Neural cell (in vitro differentiated cells): ENCODE measurements at regions not wholly inside any gene's neighbourhood (a gene's known extent, or its start where the extent isn't known, plus 50 kb on each side); places are given as distances from the start of the nearest gene placed in this dataset.

Experiments used
- H2AFZ ChIP-seq: fragments of 200-600, 300-800 bp; sonication (generic), shearing (Covaris generic); 2 replicates; pipeline ENCODE4 v1.6.0; 2014; ENCODE audit warnings: low read depth, mild to moderate bottlenecking, antibody characterized with exemption, low read length, moderate library complexity
- H3F3A ChIP-seq: fragments of 200-600 bp; shearing (Covaris generic); 2 replicates; pipeline ENCODE4 v1.6.1; 2016; ENCODE audit warnings: mild to moderate bottlenecking, moderate library complexity, mixed read lengths, antibody characterized with exemption, low read length; ENCODE audit not compliant: insufficient read depth, poor library complexity, severe bottlenecking
- H3K27ac ChIP-seq: fragments of 200-600, 300-800 bp; sonication (generic), shearing (Covaris generic); 2 replicates; pipeline ENCODE4 v1.5.1; 2014; ENCODE audit warnings: mild to moderate bottlenecking, low read length, moderate library complexity
- H3K27me3 ChIP-seq: fragments of 300-800, 200-600 bp; sonication (generic), shearing (Covaris generic); 2 replicates; pipeline ENCODE4 v1.6.0; 2014; ENCODE audit warnings: mild to moderate bottlenecking, low read depth, low read length, moderate library complexity; ENCODE audit not compliant: insufficient read depth
- H3K36me3 ChIP-seq: fragments of 300-800, 200-600 bp; sonication (generic), shearing (Covaris generic); 2 replicates; pipeline ENCODE4 v1.5.1; 2014; ENCODE audit warnings: mild to moderate bottlenecking, antibody characterized with exemption, low read length, moderate library complexity; ENCODE audit not compliant: insufficient read depth
- H3K4me2 ChIP-seq: fragments of 300-800, 200-600 bp; sonication (generic), shearing (Covaris generic); 2 replicates; pipeline ENCODE4 v1.6.0; 2014; ENCODE audit warnings: mild to moderate bottlenecking, low read length
- H3K4me3 ChIP-seq: fragments of 300-800, 200-600 bp; sonication (generic), shearing (Covaris generic); 2 replicates; pipeline ENCODE4 v1.5.1; 2014; ENCODE audit warnings: mild to moderate bottlenecking, low read length, moderate library complexity
- H3K79me2 ChIP-seq: fragments of 200-600 bp; shearing (Covaris generic); replicated peaks from 2 replicates; pipeline ENCODE4 v1.6.0; 2014; ENCODE audit warnings: mild to moderate bottlenecking, low read length, moderate library complexity; ENCODE audit not compliant: insufficient read depth
- H3K9ac ChIP-seq: fragments of 300-800, 200-600 bp; sonication (generic), shearing (Covaris generic); 2 replicates; pipeline ENCODE4 v1.6.1; 2016; ENCODE audit warnings: mild to moderate bottlenecking, low read length, mixed read lengths
- H3K9me2 ChIP-seq: fragments of 200-600 bp; shearing (Covaris generic); 2 replicates; pipeline ENCODE4 v1.6.1; 2016; ENCODE audit warnings: mild to moderate bottlenecking, low read length, mixed read lengths; ENCODE audit not compliant: insufficient read depth
- H3K9me3 ChIP-seq: fragments of 200-600, 300-800 bp; sonication (generic), shearing (Covaris generic); 2 replicates; pipeline ENCODE4 v1.6.1; 2016; ENCODE audit warnings: mild to moderate bottlenecking, mixed run types, low read length, moderate library complexity, mixed read lengths
- H4K20me1 ChIP-seq: fragments of 200-600 bp; shearing (Covaris generic); 2 replicates; pipeline ENCODE4 v1.6.1; 2016; ENCODE audit warnings: mild to moderate bottlenecking, mixed run types; ENCODE audit not compliant: insufficient read depth
- CTCF ChIP-seq: fragments of 450-650 bp; IDR thresholded peaks from 2 replicates; pipeline ENCODE4 v1.5.1; 2014; ENCODE audit warnings: antibody characterized with exemption, mild to moderate bottlenecking, moderate library complexity; ENCODE audit not compliant: poor library complexity, severe bottlenecking
- EP300 ChIP-seq: fragments of 450-650 bp; conservative IDR thresholded peaks from 2 replicates; pipeline ENCODE4 v1.6.1; 2014; ENCODE audit warnings: antibody characterized with exemption, mild to moderate bottlenecking, moderate library complexity; ENCODE audit not compliant: poor library complexity, severe bottlenecking
- EZH2 ChIP-seq: fragments of 200-600, 300-800 bp; shearing (Covaris generic), sonication (generic); IDR thresholded peaks from 2 replicates; pipeline ENCODE4 v1.6.1; 2014; ENCODE audit warnings: antibody characterized with exemption, low read length, borderline replicate concordance, mild to moderate bottlenecking; ENCODE audit not compliant: insufficient read depth, poor library complexity, severe bottlenecking
- MXI1 ChIP-seq: fragments of 450-650 bp; conservative IDR thresholded peaks from 2 replicates; pipeline ENCODE4 v1.6.1; 2014; ENCODE audit warnings: antibody characterized with exemption, mild to moderate bottlenecking; ENCODE audit not compliant: poor library complexity, severe bottlenecking
- POLR2AphosphoS5 ChIP-seq: IDR thresholded peaks from 2 replicates; pipeline ENCODE4 v1.6.1; 2012
- RAD21 ChIP-seq: fragments of 450-650 bp; conservative IDR thresholded peaks from 2 replicates; pipeline ENCODE4 v1.6.1; 2014; ENCODE audit warnings: antibody characterized with exemption, mild to moderate bottlenecking, moderate library complexity
- SMC3 ChIP-seq: fragments of 450-650 bp; conservative IDR thresholded peaks from 2 replicates; pipeline ENCODE4 v1.6.1; 2014; ENCODE audit warnings: antibody characterized with exemption, mild to moderate bottlenecking, moderate library complexity; ENCODE audit not compliant: poor library complexity
- TAF1 ChIP-seq: IDR thresholded peaks from 2 replicates; pipeline ENCODE4 v1.6.1; 2012; ENCODE audit warnings: low read depth
- TF ChIP-seq, protein P1 (sequence below): IDR thresholded peaks from 2 replicates; pipeline ENCODE4 v1.6.1; 2012; ENCODE audit warnings: borderline replicate concordance

DNA sequence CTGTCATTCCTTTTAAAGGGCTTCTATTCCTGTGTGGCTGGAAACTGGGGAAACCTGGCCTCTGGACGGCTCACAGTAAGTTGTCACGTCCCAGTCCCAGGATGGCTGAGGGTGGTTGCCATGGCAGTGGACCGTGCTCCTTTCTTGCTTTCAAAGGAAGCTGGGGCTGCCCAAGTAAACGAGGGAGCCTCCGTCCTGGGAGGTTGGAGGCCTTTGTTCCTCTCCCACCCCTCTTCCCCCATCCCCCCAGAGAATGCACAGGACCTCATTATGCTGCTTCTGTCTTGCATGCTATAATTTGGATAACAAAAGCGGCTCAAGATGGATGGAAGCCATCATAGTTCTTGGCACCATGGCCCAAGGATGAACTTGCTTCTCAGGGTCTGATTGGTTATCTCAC lies 325.5 kb upstream of the HS6ST1 start:
- Histone ChIP-seq H3K27me3 (no peaks in the 10 kb centered on the region), H3K4me3 (no peak overlapping the region), H3K79me2 (no peaks in the 10 kb centered on the region), H3K9me3 (no peaks in the 10 kb centered on the region), H3F3A (no peaks in the 10 kb centered on the region), H3K4me2 (no peak overlapping the region), H3K9me2 (no peaks in the 10 kb centered on the region), H3K27ac (no peak overlapping the region), H3K36me3 (no peaks in the 10 kb centered on the region), H2AFZ (peak overlapping the region; percentile 14), H4K20me1 (no peaks in the 10 kb centered on the region), H3K9ac (no peak overlapping the region)
- no peak for TF ChIP-seq EZH2
- TF ChIP-seq TAF1: no peak
- no peak for TF ChIP-seq RAD21
- TF ChIP-seq CTCF: no peak
- TF ChIP-seq, protein P1, sequence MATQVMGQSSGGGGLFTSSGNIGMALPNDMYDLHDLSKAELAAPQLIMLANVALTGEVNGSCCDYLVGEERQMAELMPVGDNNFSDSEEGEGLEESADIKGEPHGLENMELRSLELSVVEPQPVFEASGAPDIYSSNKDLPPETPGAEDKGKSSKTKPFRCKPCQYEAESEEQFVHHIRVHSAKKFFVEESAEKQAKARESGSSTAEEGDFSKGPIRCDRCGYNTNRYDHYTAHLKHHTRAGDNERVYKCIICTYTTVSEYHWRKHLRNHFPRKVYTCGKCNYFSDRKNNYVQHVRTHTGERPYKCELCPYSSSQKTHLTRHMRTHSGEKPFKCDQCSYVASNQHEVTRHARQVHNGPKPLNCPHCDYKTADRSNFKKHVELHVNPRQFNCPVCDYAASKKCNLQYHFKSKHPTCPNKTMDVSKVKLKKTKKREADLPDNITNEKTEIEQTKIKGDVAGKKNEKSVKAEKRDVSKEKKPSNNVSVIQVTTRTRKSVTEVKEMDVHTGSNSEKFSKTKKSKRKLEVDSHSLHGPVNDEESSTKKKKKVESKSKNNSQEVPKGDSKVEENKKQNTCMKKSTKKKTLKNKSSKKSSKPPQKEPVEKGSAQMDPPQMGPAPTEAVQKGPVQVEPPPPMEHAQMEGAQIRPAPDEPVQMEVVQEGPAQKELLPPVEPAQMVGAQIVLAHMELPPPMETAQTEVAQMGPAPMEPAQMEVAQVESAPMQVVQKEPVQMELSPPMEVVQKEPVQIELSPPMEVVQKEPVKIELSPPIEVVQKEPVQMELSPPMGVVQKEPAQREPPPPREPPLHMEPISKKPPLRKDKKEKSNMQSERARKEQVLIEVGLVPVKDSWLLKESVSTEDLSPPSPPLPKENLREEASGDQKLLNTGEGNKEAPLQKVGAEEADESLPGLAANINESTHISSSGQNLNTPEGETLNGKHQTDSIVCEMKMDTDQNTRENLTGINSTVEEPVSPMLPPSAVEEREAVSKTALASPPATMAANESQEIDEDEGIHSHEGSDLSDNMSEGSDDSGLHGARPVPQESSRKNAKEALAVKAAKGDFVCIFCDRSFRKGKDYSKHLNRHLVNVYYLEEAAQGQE: no peak
- no peak for TF ChIP-seq POLR2AphosphoS5
- no peak for TF ChIP-seq MXI1
- TF ChIP-seq EP300: no peak

DNA sequence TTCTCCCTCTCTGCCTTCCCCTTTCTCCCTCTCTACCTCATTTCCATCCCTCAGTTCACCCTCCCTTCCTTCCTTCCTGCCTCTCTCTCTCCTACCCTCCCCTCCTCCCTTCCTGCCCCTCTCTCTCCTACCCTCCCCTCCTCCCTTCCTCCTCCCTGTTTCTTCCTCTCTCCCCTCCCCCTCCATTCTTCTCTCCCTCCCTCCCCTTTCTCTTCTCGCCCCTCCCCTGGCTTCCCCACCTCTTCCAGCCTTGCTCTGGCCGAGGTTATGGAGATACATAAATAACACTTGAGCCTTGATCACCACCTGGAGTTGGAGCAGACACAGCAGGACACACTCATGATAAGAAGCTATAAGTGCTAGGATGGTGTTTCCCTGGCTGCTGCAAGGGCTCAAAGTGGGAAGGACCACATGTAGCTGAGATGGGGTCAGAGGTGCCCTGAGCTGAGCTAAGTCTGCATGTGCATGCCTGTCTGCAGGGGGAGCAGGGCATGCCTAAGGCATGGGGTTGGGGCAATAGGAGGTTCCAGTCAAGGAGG lies 326.1 kb upstream of the HS6ST1 start:
- peak overlapping the region; percentile 14 for H2AFZ ChIP-seq
- no peak for TF ChIP-seq EZH2
- TF ChIP-seq RAD21: no peak
- no peak for TF ChIP-seq SMC3
- H3K9me2 ChIP-seq: no peaks in the 10 kb centered on the region
- H4K20me1 ChIP-seq: no peaks in the 10 kb centered on the region
- H3K4me2 ChIP-seq: no peak overlapping the region
- H3K9me3 ChIP-seq: no peaks in the 10 kb centered on the region
- no peak overlapping the region for H3K9ac ChIP-seq
- no peak overlapping the region for H3K27ac ChIP-seq
- no peak overlapping the region for H3K4me3 ChIP-seq
- H3F3A ChIP-seq: no peaks in the 10 kb centered on the region
- no peaks in the 10 kb centered on the region for H3K27me3 ChIP-seq
- H3K79me2 ChIP-seq: no peaks in the 10 kb centered on the region
- no peaks in the 10 kb centered on the region for H3K36me3 ChIP-seq
